ENCODE measurements at regions not wholly inside any gene's neighbourhood (a gene's known extent, or its start where the extent isn't known, plus 50 kb on each side); places are given as distances from the start of the nearest gene placed in this dataset.

GRCh38 chr10:130432850-130433249 is 296.7 kb downstream of the GLRX3 start:
- TF ChIP-seq CTCF (IDR thresholded peaks at IDR 0.05) = no peak
- no peak for TF ChIP-seq EP300 (IDR thresholded peaks at IDR 0.05)

Measured in ovary (tissue), 3 donors.